HT1080 (cell line): ENCODE measurements at regions not wholly inside any gene's neighbourhood (a gene's known extent, or its start where the extent isn't known, plus 50 kb on each side); places are given as distances from the start of the nearest gene placed in this dataset. TPM values are rescaled to one million over a fixed set of nuclear protein-coding genes. Genes with fewer than 3 reads are reported as not detected.

ENCODE experiments used
- small RNA-seq: library from RNA; depleted of rRNA; stranded (forward); fragments of <200 nt; gene quantifications from one replicate; pipeline ENCODE3, GENCODE V24; 2014

Small RNA genes in the stretch of these regions (small RNA-seq; reads per million reads assigned to genes)
- not detected for gene MIR3169
- gene RNY3P5: not detected
